ENCODE measurements at regions not wholly inside any gene's neighbourhood (a gene's known extent, or its start where the extent isn't known, plus 50 kb on each side); places are given as distances from the start of the nearest gene placed in this dataset.
A peak's percentile ranks its signal among the peaks of the same experiment; 100 is the strongest.

DNA sequence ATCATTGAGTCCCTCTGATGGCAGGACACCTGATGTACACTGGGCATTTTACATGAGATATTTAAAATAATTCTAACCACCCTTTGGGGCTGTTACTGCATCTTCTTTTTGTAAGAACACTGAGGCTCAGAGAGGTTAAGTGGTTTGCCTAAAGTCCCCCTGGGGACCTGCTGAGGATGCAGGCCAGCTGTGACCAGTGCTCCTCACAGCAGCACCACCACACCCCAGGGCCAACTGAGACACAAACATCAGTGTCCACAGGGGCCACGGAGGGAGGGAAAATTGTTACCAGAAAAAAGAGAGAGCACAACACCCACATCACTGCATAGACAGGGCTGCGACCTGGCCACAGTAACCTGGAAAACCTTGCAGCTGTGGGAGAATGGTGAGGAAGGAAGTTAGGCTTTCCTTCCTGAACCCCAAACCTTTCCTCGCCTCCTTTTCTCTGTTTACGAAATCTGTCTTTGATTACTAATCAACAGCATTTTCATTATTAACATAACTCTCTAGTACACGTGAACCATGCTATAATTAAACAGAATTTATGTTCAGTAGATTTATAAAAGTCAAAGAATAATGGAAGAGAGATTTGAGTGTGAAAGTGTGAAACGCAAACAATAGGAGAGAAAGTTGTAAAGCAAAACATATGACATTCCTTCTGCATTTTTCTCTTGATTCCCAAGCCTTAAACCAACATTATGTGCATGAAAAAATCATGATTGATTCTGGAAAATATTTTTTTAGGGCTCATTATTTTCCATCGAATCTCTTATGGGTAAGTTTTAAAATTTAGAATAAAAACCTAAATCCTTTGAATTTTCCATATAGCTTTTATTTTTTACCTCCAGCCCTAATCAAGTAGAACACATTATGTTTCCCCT lies 228.1 kb upstream of the DAPK1 start:
- no peak for DNase-seq
- ATAC-seq = no peak
- Mint-ChIP-seq H3K27ac (peak overlapping the region in 1 of 2 donors; percentile 91), H3K4me3 (no peak overlapping the region), H3K4me1 (no peaks in the 10 kb centered on the region), H3K9me3 (no peaks in the 10 kb centered on the region), H3K27me3 (peaks cover 47% of the 10 kb centered on the region)

GRCh38 chr9:87270221-87270847 lies 227.3 kb upstream of the DAPK1 start:
- H3K27ac Mint-ChIP-seq = peak overlapping the region in 1 of 2 donors; percentile 91
- H3K9me3 Mint-ChIP-seq = no peaks in the 10 kb centered on the region
- H3K4me3 Mint-ChIP-seq = no peak overlapping the region
- peaks cover 1% of the 10 kb centered on the region for H3K4me1 Mint-ChIP-seq
- no peak for ATAC-seq
- DNase-seq = no peak
- peaks cover 52% of the 10 kb centered on the region for H3K27me3 Mint-ChIP-seq

GRCh38 chr9:87270848-87271234 lies 226.8 kb upstream of the DAPK1 start:
- Mint-ChIP-seq H3K27me3 (peaks cover 55% of the 10 kb centered on the region), H3K4me3 (no peak overlapping the region), H3K9me3 (no peaks in the 10 kb centered on the region)

DNA sequence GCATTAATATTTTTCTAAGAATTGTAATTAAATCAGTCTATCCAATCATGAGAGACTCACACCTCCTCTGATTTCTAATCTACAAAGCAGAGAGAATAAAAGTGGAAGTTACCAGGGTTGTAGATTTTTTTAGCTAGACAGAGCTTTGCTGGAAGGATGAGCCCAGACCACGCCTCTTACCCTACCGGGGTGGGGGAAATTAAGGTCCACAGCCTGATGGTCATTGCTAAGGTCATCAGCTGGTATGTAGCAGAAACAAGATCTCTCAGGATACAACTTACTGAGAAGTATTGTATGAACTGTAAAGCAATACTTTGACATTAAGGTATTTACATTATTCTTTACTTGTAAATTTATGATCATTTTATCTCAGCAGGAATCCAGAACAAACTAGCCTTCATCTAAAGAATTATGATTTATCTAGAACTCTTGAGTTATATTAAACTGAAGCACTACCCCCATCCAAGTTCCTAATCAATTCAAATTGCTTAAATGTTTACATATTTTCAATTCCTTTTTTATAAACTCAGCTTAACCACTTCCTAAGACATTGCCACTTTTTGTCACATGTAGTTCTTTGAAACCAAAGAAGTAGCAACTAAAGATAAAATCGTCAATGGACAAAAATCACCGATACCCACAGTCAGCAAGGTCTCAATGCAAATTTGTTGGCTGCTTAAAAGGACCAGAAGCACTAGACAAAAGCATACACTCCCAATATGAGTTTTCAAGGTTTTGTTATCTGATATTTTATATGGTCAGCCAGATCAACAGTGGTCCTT lies 225.8 kb upstream of the DAPK1 start:
- ATAC-seq = no peak
- Mint-ChIP-seq H3K4me3 (no peak overlapping the region), H3K9me3 (no peaks in the 10 kb centered on the region), H3K27me3 (peaks cover 55% of the 10 kb centered on the region), H3K4me1 (peaks cover 14% of the 10 kb centered on the region), H3K27ac (no peak overlapping the region)
- DNase-seq = no peak

More at GRCh38 chr9:87270848-87271234, 226.8 kb upstream of the DAPK1 start:
- Mint-ChIP-seq H3K4me1 (peaks cover 6% of the 10 kb centered on the region), H3K27ac (no peak overlapping the region)
- no peak for ATAC-seq
- no peak for DNase-seq

- DNase-seq (no peak), ATAC-seq (no peak)
- no peak overlapping the region for H3K27ac Mint-ChIP-seq
- no peak overlapping the region for H3K4me3 Mint-ChIP-seq
- peaks cover 24% of the 10 kb centered on the region for H3K27me3 Mint-ChIP-seq
- peaks cover 19% of the 10 kb centered on the region for H3K4me1 Mint-ChIP-seq
- H3K9me3 Mint-ChIP-seq = no peaks in the 10 kb centered on the region
These were observed 222.5 kb upstream of the DAPK1 start for GRCh38 chr9:87275047-87275725.

GRCh38 chr9:87276327-87276841 lies 221.3 kb upstream of the DAPK1 start:
- H3K4me3 Mint-ChIP-seq = no peak overlapping the region
- peaks cover 19% of the 10 kb centered on the region for H3K27me3 Mint-ChIP-seq
- H3K4me1 Mint-ChIP-seq = peaks cover 19% of the 10 kb centered on the region
- ATAC-seq (peak; percentile 78), DNase-seq (peak in 1 of 2 donors; percentile 15)
- no peaks in the 10 kb centered on the region for H3K9me3 Mint-ChIP-seq
- H3K27ac Mint-ChIP-seq = no peak overlapping the region

DNA sequence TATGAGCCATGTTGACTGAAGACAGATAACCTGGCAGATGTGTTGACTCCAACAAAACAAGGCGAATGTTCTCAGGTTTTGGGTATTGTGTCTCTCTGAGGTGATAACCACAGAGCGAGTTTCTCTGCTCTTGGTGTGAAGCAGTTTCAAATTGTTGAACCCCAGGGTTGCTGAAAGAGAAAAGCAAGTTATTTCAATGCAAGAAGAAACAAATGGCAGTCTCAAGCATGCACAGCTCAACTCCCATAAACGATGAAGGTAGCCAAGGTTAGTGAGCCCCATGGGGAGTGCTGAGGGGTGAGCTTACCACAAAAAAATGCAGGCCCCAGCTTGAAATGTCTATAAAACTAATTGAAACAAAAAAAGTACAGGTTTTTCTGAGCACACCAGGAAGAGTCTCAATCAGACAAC lies 220.8 kb upstream of the DAPK1 start:
- Mint-ChIP-seq H3K4me3 (no peak overlapping the region), H3K4me1 (peaks cover 19% of the 10 kb centered on the region), H3K27me3 (peaks cover 15% of the 10 kb centered on the region), H3K27ac (no peak overlapping the region), H3K9me3 (no peaks in the 10 kb centered on the region)
- DNase-seq = no peak
- ATAC-seq = peak; percentile 75

- peaks cover 19% of the 10 kb centered on the region for H3K4me1 Mint-ChIP-seq
- H3K9me3 Mint-ChIP-seq = no peaks in the 10 kb centered on the region
- peaks cover 15% of the 10 kb centered on the region for H3K27me3 Mint-ChIP-seq
- H3K27ac Mint-ChIP-seq = no peak overlapping the region
- ATAC-seq (no peak), DNase-seq (no peak)
- no peak overlapping the region for H3K4me3 Mint-ChIP-seq
These were observed 220.3 kb upstream of the DAPK1 start for GRCh38 chr9:87277346-87277745.

- Mint-ChIP-seq H3K9me3 (no peaks in the 10 kb centered on the region), H3K27me3 (peaks cover 24% of the 10 kb centered on the region), H3K27ac (no peak overlapping the region), H3K4me1 (peaks cover 19% of the 10 kb centered on the region), H3K4me3 (no peak overlapping the region)
- no peak for ATAC-seq
- no peak for DNase-seq
These were observed 218.5 kb upstream of the DAPK1 start for GRCh38 chr9:87278971-87279733.

- no peaks in the 10 kb centered on the region for H3K9me3 Mint-ChIP-seq
- no peak for DNase-seq
- no peak for ATAC-seq
- no peak overlapping the region for H3K4me3 Mint-ChIP-seq
- no peak overlapping the region for H3K27ac Mint-ChIP-seq
- H3K27me3 Mint-ChIP-seq = peaks cover 26% of the 10 kb centered on the region
- H3K4me1 Mint-ChIP-seq = peaks cover 16% of the 10 kb centered on the region
These were observed 217.2 kb upstream of the DAPK1 start for GRCh38 chr9:87280421-87280820.

DNA sequence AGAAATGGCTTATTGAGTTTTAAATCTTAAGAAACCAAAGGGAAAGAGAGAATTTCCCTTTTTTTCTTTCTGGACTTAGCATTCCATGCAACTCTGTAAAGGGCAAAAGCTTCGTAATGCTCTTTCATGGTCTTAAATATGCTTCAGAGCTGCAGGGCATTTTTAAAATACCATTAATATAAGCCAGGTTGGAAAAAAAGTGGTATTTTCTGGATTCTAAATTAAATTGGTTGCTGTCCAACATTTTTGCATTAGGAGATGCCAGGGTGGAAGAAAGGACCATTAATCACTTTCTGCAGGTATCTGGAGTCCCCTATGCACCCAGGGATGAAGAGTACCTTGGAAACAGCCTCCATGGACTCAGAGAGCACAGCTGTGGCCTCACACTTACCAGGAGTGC lies 215.1 kb upstream of the DAPK1 start:
- H3K9me3 Mint-ChIP-seq = no peaks in the 10 kb centered on the region
- ATAC-seq (no peak), DNase-seq (no peak)
- no peak overlapping the region for H3K27ac Mint-ChIP-seq
- peaks cover 29% of the 10 kb centered on the region for H3K27me3 Mint-ChIP-seq
- H3K4me1 Mint-ChIP-seq = no peaks in the 10 kb centered on the region
- H3K4me3 Mint-ChIP-seq = no peak overlapping the region

GRCh38 chr9:87283585-87283984 lies 214.1 kb upstream of the DAPK1 start:
- no peak overlapping the region for H3K4me3 Mint-ChIP-seq
- H3K4me1 Mint-ChIP-seq = no peaks in the 10 kb centered on the region
- DNase-seq = no peak
- H3K27ac Mint-ChIP-seq = no peak overlapping the region
- H3K9me3 Mint-ChIP-seq = no peaks in the 10 kb centered on the region
- H3K27me3 Mint-ChIP-seq = peaks cover 29% of the 10 kb centered on the region
- ATAC-seq = no peak

DNA sequence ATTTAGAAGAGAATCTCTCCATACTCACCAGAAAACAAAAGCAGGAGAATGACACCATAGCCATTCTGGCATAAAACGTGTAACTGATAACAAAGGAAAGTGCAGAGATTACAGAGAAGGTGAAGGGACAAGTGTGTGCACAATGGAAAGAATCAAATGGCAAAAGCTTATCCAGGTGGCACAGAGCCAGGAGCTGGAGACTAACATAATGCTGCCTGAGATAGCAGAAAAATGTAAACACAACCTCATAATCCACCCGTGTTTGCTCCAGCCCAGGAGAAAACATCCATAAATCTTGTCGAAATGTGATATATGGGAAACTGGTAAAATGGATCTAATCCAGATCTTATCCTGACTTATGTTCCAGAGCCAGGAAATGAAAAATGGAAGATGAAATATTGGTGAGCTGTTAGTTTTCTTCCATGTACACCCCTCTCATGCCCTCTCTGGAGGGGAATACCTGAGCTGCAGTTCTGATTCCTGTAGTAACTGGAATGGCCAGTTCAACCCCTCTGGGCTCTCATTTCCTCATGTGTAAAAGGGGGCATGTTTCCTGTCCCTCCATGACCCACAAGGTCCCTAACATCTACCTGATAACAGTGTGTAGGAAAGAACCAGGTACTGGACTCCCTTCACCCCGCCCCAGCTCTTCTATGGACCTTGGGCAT lies 212.3 kb upstream of the DAPK1 start:
- ATAC-seq (no peak), DNase-seq (no peak)
- Mint-ChIP-seq H3K27me3 (peaks cover 29% of the 10 kb centered on the region), H3K27ac (no peak overlapping the region), H3K4me3 (no peak overlapping the region), H3K4me1 (no peaks in the 10 kb centered on the region), H3K9me3 (no peaks in the 10 kb centered on the region)

DNA sequence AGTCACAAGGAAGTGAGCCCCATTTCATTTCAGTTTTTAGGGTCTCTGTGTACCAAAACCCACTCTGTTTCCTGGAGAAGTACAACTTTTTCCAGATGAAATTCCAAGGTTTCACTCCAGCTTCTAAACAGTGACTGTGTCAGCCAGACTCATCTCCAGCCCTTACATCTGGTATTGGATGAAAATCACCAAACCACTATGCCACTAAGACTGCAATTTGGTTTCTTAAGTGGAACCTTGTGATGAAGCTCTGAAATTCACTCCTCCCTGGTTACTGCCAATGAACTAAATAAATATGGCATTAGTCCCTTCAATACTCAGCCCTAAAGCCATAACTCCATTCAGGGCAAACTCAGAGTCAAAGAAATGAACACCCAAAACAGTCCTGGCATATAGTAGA lies 211.2 kb upstream of the DAPK1 start:
- DNase-seq = no peak
- Mint-ChIP-seq H3K27me3 (peaks cover 22% of the 10 kb centered on the region), H3K9me3 (peaks cover 0 to 5% of the 10 kb centered on the region in 2 donors), H3K4me1 (no peaks in the 10 kb centered on the region), H3K27ac (no peak overlapping the region), H3K4me3 (no peak overlapping the region)
- no peak for ATAC-seq

All from stimulated activated naive CD8-positive, alpha-beta T cell treated with anti-CD3 and anti-CD28 coated beads, Interleukin-15, amount 100 ng/mL, for 72 hours (primary cell).